ENCODE measurements at regions not wholly inside any gene's neighbourhood (a gene's known extent, or its start where the extent isn't known, plus 50 kb on each side); places are given as distances from the start of the nearest gene placed in this dataset.

GRCh38 chr10:78899996-78900714, 168.6 kb upstream of the ZMIZ1 start:
- DNase-seq: no peak

- no peak for DNase-seq
These were observed 167.9 kb upstream of the ZMIZ1 start for GRCh38 chr10:78900715-78901430.

- no peak for DNase-seq
These were observed 167.1 kb upstream of the ZMIZ1 start for GRCh38 chr10:78901694-78902093.

GRCh38 chr10:78902815-78903214, 166.0 kb upstream of the ZMIZ1 start:
- DNase-seq: no peak

- DNase-seq: no peak
These were observed 165.3 kb upstream of the ZMIZ1 start for GRCh38 chr10:78903341-78903940.

GRCh38 chr10:78904196-78904595, 164.6 kb upstream of the ZMIZ1 start:
- no peak for DNase-seq

GRCh38 chr10:78905015-78905956, 163.5 kb upstream of the ZMIZ1 start:
- no peak for DNase-seq

- DNase-seq: no peak
These were observed 162.8 kb upstream of the ZMIZ1 start for GRCh38 chr10:78905957-78906308.

- no peak for DNase-seq
These were observed 161.9 kb upstream of the ZMIZ1 start for GRCh38 chr10:78906734-78907390.

GRCh38 chr10:78907551-78908211, 161.1 kb upstream of the ZMIZ1 start:
- DNase-seq: no peak

- no peak for DNase-seq
These were observed 159.5 kb upstream of the ZMIZ1 start for GRCh38 chr10:78909221-78909620.

- no peak for DNase-seq
These were observed 158.7 kb upstream of the ZMIZ1 start for GRCh38 chr10:78910021-78910420.

- no peak for DNase-seq
These were observed 158.3 kb upstream of the ZMIZ1 start for GRCh38 chr10:78910476-78910875.

GRCh38 chr10:78910886-78911285, 157.9 kb upstream of the ZMIZ1 start:
- no peak for DNase-seq

- no peak for DNase-seq
These were observed 157.0 kb upstream of the ZMIZ1 start for GRCh38 chr10:78911533-78912340.

- no peak for DNase-seq
These were observed 156.2 kb upstream of the ZMIZ1 start for GRCh38 chr10:78912361-78913218.

GRCh38 chr10:78913219-78914059, 155.3 kb upstream of the ZMIZ1 start:
- DNase-seq: peak in 1 of 2 donors; percentile 33

GRCh38 chr10:78914060-78914378, 154.7 kb upstream of the ZMIZ1 start:
- DNase-seq: no peak

All from right lung (tissue), 2 donors.